Bronchial epithelial cell (primary cell): ENCODE measurements at regions not wholly inside any gene's neighbourhood (a gene's known extent, or its start where the extent isn't known, plus 50 kb on each side); places are given as distances from the start of the nearest gene placed in this dataset.
"Not testable (repeated sequence)": the region's sequence is repeated elsewhere in the genome, so short reads cannot be mapped to it uniquely, and the experiment has no call there.

Experiments used
- DNase-seq: peaks from one replicate; pipeline ENCODE4 v3.0.0-alpha.2; 2010; ENCODE audit warnings: low read depth
- FAIRE-seq: peaks from 2 replicates; lab custom pipeline; 2011; peaks lifted over from hg19 to GRCh38; lab: Jason Lieb, UNC
- H3K27me3 ChIP-seq: 2 replicates; pipeline ENCODE4 v1.5.1; 2011; ENCODE audit warnings: low read length; ENCODE audit not compliant: control insufficient read depth, insufficient read depth
- H3K36me3 ChIP-seq: 2 replicates; pipeline ENCODE4 v1.5.1; 2011; ENCODE audit warnings: low read length; ENCODE audit not compliant: control insufficient read depth, insufficient read depth
- H3K4me3 ChIP-seq: 2 replicates; pipeline ENCODE4 v1.5.1; 2011; ENCODE audit warnings: mild to moderate bottlenecking, low read depth, low read length, control low read depth
- TF ChIP-seq, protein P1 (sequence below): IDR thresholded peaks from 2 replicates; pipeline ENCODE4 v1.5.1; 2011; ENCODE audit warnings: mild to moderate bottlenecking, moderate library complexity, low read length, control low read depth, inconsistent platforms; ENCODE audit not compliant: insufficient read depth, severe bottlenecking

DNA sequence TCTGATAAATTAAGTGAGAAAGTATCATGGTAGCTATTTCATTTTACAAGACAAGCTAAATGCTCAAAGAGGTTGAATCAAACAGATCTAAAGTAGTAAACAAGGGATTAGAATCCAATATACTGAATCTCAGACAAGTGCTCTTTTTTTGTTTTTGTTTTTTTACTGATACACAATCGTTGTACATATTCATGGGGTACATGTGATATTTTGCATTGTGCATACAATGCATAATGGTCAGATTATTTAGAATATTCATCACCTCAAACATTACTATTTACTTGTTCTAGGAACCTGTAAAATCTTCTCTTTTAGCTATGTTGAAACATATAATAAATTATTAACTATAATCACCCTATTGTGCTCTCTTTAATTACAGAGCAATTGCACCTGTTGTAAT lies 57.0 kb upstream of the HCRTR2 start:
- FAIRE-seq (no peak), DNase-seq (no peak)
- H3K27me3 ChIP-seq: no peaks in the 10 kb centered on the region
- H3K4me3 ChIP-seq: no peak overlapping the region
- no peaks in the 10 kb centered on the region for H3K36me3 ChIP-seq
- TF ChIP-seq, protein P1, sequence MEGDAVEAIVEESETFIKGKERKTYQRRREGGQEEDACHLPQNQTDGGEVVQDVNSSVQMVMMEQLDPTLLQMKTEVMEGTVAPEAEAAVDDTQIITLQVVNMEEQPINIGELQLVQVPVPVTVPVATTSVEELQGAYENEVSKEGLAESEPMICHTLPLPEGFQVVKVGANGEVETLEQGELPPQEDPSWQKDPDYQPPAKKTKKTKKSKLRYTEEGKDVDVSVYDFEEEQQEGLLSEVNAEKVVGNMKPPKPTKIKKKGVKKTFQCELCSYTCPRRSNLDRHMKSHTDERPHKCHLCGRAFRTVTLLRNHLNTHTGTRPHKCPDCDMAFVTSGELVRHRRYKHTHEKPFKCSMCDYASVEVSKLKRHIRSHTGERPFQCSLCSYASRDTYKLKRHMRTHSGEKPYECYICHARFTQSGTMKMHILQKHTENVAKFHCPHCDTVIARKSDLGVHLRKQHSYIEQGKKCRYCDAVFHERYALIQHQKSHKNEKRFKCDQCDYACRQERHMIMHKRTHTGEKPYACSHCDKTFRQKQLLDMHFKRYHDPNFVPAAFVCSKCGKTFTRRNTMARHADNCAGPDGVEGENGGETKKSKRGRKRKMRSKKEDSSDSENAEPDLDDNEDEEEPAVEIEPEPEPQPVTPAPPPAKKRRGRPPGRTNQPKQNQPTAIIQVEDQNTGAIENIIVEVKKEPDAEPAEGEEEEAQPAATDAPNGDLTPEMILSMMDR: no peak

DNA sequence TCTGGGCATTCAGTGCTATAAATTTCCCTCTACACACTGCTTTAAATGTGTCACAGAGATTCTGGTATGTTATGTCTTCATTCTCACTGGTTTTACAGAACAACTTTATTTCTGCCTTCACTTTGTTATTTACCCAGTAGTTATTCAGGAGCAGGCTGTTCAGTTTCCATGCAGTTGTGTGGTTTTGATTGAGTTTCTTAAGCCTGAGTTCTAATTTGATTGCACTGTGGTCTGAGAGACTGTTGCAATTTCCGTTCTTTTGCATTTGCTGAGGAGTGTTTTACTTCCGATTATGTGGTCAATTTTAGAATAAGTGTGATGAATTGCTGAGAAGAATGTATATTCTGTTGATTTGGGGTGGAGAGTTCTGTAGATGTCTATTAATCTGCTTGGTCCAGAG lies 50.1 kb upstream of the HCRTR2 start:
- not testable (repeated sequence) for H3K4me3 ChIP-seq, FAIRE-seq, H3K27me3 ChIP-seq, DNase-seq, H3K36me3 ChIP-seq
